ENCODE measurements at regions not wholly inside any gene's neighbourhood (a gene's known extent, or its start where the extent isn't known, plus 50 kb on each side); places are given as distances from the start of the nearest gene placed in this dataset.

DNA sequence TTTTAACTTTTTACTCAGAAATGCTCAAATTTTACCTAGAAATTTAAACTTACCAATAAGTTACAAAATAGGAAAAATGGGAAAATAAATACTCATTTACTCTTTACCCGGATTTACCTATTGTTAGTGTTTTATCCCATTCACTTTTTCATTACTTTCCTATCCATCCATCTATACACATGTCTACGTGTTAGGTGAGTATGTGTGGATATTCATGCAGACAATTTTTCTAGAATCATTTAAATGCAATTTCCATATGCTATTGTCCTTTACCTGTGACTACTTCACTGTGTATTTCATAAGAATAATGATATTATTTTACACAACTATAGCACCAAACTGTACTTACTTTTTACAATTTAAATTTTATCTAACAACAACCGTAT lies 896.6 kb upstream of the INTU start:
- WGBS, 2 donors (ENCODE audit: low coverage in 1 of 2): 94 to 95% methylated on average over 3 of the region's 3 CpGs
- H3K9me3 ChIP-seq: no peaks in the 10 kb centered on the region
- H3K4me3 ChIP-seq: no peak overlapping the region

DNA sequence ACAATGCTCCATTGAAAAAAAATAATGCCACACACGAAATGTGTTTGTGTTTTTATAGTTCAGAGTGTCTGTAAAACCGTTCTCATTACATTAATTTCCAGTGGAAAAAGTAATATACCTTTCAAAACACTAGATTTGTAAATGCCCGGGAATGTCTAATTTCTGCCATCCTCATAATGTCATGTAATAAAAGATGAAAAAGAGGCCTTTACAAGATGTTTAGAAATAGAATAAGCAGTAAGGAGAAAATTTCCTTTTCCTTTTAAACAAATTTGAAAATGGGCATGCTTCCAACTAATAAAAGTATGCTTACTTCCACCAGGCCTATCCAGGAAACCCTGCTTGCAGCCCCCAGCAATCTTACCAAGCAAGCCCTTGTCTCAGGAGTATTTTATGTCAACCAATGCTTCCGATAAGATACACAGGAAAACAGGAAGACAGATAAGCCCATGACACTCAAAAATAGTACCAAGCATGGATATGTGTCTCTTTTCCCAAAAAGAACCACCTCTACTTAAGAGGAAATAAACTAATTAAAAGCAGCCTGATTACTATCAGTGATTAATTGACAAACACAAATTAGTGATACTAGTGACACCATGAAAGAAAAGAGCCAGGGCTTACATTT lies 894.7 kb upstream of the INTU start:
- no peaks in the 10 kb centered on the region for H3K9me3 ChIP-seq
- no peaks in the 10 kb centered on the region for H3K27me3 ChIP-seq
- ATAC-seq: no peak
- 67 to 68% methylated on average over 4 of the region's 4 CpGs for WGBS, 2 donors (ENCODE audit: low coverage in 1 of 2)
- no peak overlapping the region for H3K4me3 ChIP-seq
- no peak overlapping the region for H3K27ac ChIP-seq
- H3K36me3 ChIP-seq: no peaks in the 10 kb centered on the region
- H3K4me1 ChIP-seq: peaks cover 0 to 4% (median 0%) of the 10 kb centered on the region in 3 donors
- TF ChIP-seq POLR2AphosphoS5 (IDR thresholded peaks at IDR 0.05): no peak
- TF ChIP-seq EP300 (IDR thresholded peaks at IDR 0.05): no peak
- TF ChIP-seq, protein P1, sequence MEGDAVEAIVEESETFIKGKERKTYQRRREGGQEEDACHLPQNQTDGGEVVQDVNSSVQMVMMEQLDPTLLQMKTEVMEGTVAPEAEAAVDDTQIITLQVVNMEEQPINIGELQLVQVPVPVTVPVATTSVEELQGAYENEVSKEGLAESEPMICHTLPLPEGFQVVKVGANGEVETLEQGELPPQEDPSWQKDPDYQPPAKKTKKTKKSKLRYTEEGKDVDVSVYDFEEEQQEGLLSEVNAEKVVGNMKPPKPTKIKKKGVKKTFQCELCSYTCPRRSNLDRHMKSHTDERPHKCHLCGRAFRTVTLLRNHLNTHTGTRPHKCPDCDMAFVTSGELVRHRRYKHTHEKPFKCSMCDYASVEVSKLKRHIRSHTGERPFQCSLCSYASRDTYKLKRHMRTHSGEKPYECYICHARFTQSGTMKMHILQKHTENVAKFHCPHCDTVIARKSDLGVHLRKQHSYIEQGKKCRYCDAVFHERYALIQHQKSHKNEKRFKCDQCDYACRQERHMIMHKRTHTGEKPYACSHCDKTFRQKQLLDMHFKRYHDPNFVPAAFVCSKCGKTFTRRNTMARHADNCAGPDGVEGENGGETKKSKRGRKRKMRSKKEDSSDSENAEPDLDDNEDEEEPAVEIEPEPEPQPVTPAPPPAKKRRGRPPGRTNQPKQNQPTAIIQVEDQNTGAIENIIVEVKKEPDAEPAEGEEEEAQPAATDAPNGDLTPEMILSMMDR (IDR thresholded peaks at IDR 0.05): no peak
- TF ChIP-seq POLR2A (IDR thresholded peaks at IDR 0.05): no peak

More for the DNA sequence above, 896.6 kb upstream of the INTU start:
- no peaks in the 10 kb centered on the region for H3K36me3 ChIP-seq
- no peak for TF ChIP-seq POLR2A (IDR thresholded peaks at IDR 0.05)
- no peak for ATAC-seq
- H3K27me3 ChIP-seq: no peaks in the 10 kb centered on the region
- no peaks in the 10 kb centered on the region for H3K4me1 ChIP-seq
- no peak overlapping the region for H3K27ac ChIP-seq

DNA sequence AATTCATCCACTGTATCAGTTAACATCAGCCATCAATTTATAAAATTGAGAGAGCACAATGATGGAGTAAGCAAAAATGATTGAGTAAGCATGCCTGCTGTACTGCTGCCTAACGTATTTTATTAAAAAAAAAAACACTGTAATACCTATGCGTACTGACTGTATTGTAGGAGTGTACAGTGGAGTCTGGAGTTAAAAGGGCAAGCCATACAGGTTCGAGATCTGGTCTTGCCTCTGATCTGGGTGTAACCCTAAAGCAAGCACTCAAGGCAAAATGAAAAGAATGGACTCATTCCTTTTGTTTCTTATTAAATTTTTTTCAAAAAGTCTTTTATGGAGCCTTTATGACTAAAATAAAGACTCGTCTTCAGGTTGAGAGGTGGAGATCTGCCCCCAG lies 894.2 kb upstream of the INTU start:
- ATAC-seq: no peak
- no peak for TF ChIP-seq POLR2AphosphoS5 (IDR thresholded peaks at IDR 0.05)
- Histone ChIP-seq H3K9me3 (no peaks in the 10 kb centered on the region), H3K4me1 (peaks cover 0 to 4% (median 0%) of the 10 kb centered on the region in 3 donors), H3K27me3 (no peaks in the 10 kb centered on the region), H3K27ac (no peak overlapping the region), H3K36me3 (no peaks in the 10 kb centered on the region), H3K4me3 (no peak overlapping the region)
- WGBS, 2 donors (ENCODE audit: low coverage in 1 of 2): 85 to 88% methylated on average over 4 of the region's 4 CpGs

DNA sequence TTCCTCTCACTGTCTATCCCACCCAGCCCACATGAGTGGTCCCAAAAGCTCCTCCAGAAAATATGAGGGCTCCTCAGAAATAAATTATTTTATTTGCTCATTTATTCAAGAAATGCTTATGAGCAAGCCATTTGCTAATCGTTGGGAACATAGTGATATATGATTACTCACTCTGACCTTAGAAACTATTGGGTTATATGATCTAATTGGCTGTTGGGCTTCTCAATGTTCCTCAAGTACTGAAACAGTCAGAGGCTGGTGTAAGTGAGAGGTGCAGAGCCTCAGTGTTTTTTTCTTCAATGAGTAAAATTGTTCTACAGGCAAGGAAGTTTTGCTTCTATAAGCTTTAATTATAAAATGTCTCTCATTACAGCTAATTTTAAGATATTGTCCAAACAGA lies 893.8 kb upstream of the INTU start:
- peaks cover 0 to 4% (median 0%) of the 10 kb centered on the region in 3 donors for H3K4me1 ChIP-seq
- H3K4me3 ChIP-seq: no peak overlapping the region
- H3K27me3 ChIP-seq: no peaks in the 10 kb centered on the region
- H3K36me3 ChIP-seq: no peaks in the 10 kb centered on the region
- H3K9me3 ChIP-seq: no peaks in the 10 kb centered on the region
- H3K27ac ChIP-seq: no peak overlapping the region
- 36 to 71% methylated on average over 1 of the region's 1 CpG for WGBS, 2 donors (ENCODE audit: low coverage in 1 of 2)
- TF ChIP-seq POLR2AphosphoS5 (IDR thresholded peaks at IDR 0.05) (no peak), EP300 (IDR thresholded peaks at IDR 0.05) (no peak), POLR2A (IDR thresholded peaks at IDR 0.05) (no peak)
- TF ChIP-seq, protein P1 (IDR thresholded peaks at IDR 0.05): no peak
- no peak for ATAC-seq

DNA sequence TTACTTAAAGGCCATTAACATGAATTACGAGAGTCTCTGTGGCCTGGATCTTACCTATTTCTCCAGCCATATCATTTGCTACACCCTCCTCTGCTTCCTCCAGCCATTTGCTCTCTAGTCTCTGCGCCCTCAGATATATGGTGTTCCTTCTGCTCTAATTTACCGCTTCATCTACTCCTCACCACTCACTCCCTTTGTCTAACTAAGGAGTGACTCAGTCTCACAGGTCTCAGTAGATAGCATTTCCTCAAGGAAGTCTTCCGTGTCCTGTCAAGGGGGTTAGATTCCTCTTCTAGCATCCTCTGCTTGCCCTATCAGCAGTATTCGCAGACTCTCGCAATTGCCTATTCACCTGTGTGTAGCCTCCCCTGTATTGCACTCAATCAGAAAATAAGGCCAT lies 892.1 kb upstream of the INTU start:
- no peak overlapping the region for H3K27ac ChIP-seq
- H3K4me3 ChIP-seq: no peak overlapping the region
- no peak for ATAC-seq
- H3K4me1 ChIP-seq: peaks cover 0 to 4% (median 0%) of the 10 kb centered on the region in 3 donors
- no peak for TF ChIP-seq EP300 (IDR thresholded peaks at IDR 0.05)
- TF ChIP-seq, protein P1 (IDR thresholded peaks at IDR 0.05): no peak
- TF ChIP-seq POLR2A (IDR thresholded peaks at IDR 0.05): no peak
- no peak for TF ChIP-seq POLR2AphosphoS5 (IDR thresholded peaks at IDR 0.05)
- WGBS, 2 donors (ENCODE audit: low coverage in 1 of 2): 97 to 100% methylated on average over 3 to 6 of the region's 6 CpGs
- H3K27me3 ChIP-seq: no peaks in the 10 kb centered on the region
- H3K9me3 ChIP-seq: peaks cover 0 to 5% (median 0%) of the 10 kb centered on the region in 3 donors
- no peaks in the 10 kb centered on the region for H3K36me3 ChIP-seq

DNA sequence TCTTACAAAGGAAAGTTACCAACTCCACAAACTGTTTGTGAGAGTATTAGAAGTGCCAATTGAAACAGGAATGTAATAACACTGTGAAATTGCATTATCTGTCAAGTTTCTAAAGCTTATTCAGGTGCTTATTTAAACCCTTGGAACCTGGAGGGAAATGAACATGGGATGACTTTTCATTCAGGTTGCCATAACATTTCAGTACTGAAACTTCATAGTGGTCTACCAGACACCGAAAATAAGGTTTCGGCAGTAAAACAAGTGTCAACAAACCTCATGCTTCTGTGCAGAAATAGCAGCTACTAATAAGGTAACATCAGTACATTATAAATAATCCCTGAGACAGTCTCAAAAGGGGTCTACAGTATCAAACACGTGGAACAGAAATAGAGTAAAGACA lies 890.7 kb upstream of the INTU start:
- Histone ChIP-seq H3K36me3 (no peaks in the 10 kb centered on the region), H3K27me3 (no peaks in the 10 kb centered on the region), H3K4me1 (peaks cover 0 to 4% (median 0%) of the 10 kb centered on the region in 3 donors), H3K27ac (no peak overlapping the region), H3K4me3 (no peak overlapping the region), H3K9me3 (peaks cover 0 to 6% (median 0%) of the 10 kb centered on the region in 3 donors)
- no peak for ATAC-seq
- TF ChIP-seq, protein P1 (IDR thresholded peaks at IDR 0.05): no peak
- TF ChIP-seq POLR2AphosphoS5 (IDR thresholded peaks at IDR 0.05): no peak
- no peak for TF ChIP-seq EP300 (IDR thresholded peaks at IDR 0.05)
- TF ChIP-seq POLR2A (IDR thresholded peaks at IDR 0.05): no peak
- 56 to 71% methylated on average over 3 of the region's 3 CpGs for WGBS, 2 donors (ENCODE audit: low coverage in 1 of 2)
